GM12878 (cell line): ENCODE measurements at regions not wholly inside any gene's neighbourhood (a gene's known extent, or its start where the extent isn't known, plus 50 kb on each side); places are given as distances from the start of the nearest gene placed in this dataset.

Experiments used
- ATAC-seq: fragments of 200-7000 bp; cut with Tn5 transposase; 3 replicates; pipeline ENCODE4 v1.9.1; 2020; ENCODE audit warnings: mild to moderate bottlenecking, moderate library complexity
- BruUV-seq: library from RNA; stranded (reverse); fragments of 400-500 nt; replicated peaks from 2 replicates; lab custom pipeline; 2021; lab: Mats Ljungman, UMichigan
- CTCF ChIA-PET: fragments of 300-600 bp; sonication (Branson Sonifier 250); formaldehyde crosslinking; extraction: SDS; loops from one replicate; lab custom pipeline; 2021; ENCODE audit warnings: inconsistent platforms; lab: Yijun Ruan, JAX
- POLR2A ChIA-PET: fragments of 350-600 bp; formaldehyde crosslinking; extraction: SDS; loops from one replicate; lab custom pipeline; 2021; ENCODE audit warnings: inconsistent platforms; lab: Charles Lee
- RAD21 ChIA-PET: fragments of 300-600 bp; sonication (Branson Sonifier 250); formaldehyde crosslinking; loops from one replicate; lab custom pipeline; 2023; ENCODE audit warnings: antibody characterized with exemption; ENCODE audit not compliant: unreplicated experiment; lab: Charles Lee
- SMC1A ChIA-PET: fragments of 300-600 bp; sonication (Branson Sonifier 250); formaldehyde crosslinking; loops from one replicate; lab custom pipeline; 2023; ENCODE audit not compliant: unreplicated experiment, uncharacterized antibody; lab: Charles Lee
- DNase-seq: peaks from one replicate; pipeline ENCODE4 v3.0.0-alpha.2; 2011; ENCODE audit warnings: low read depth, low spot score
- FAIRE-seq: peaks from 3 replicates; lab custom pipeline; 2011; peaks lifted over from hg19 to GRCh38; lab: Jason Lieb, UNC
- H2AFZ ChIP-seq: 2 replicates; pipeline ENCODE4 v1.6.0; 2011; ENCODE audit warnings: low read depth, low read length, control low read depth; ENCODE audit not compliant: control insufficient read depth
- H3K27ac ChIP-seq: 2 replicates; pipeline ENCODE4 v1.5.1; 2011; ENCODE audit warnings: control low read depth; ENCODE audit not compliant: control insufficient read depth, insufficient read depth
- H3K27me3 ChIP-seq, 2 experiments: replicated peaks in 1 of 2; 2 replicates each; pipeline versions ENCODE4 v1.6.0 to v1.6.1; 2011; ENCODE audit warnings: low read length in 1 of 2; ENCODE audit not compliant: control insufficient read depth in 2 of 2, insufficient read depth in 2 of 2
- H3K36me3 ChIP-seq, 2 experiments: 2 replicates each; pipeline ENCODE4 v1.5.1; 2011; ENCODE audit warnings: low read length in 1 of 2; ENCODE audit not compliant: control insufficient read depth in 2 of 2, insufficient read depth in 2 of 2
- H3K4me1 ChIP-seq: 2 replicates; pipeline ENCODE4 v1.6.1; 2011; ENCODE audit warnings: mild to moderate bottlenecking, low read length, moderate library complexity, mixed read lengths; ENCODE audit not compliant: control insufficient read depth, insufficient read depth
- H3K4me2 ChIP-seq: 2 replicates; pipeline ENCODE4 v1.6.0; 2011; ENCODE audit warnings: control low read depth; ENCODE audit not compliant: control insufficient read depth, insufficient read depth
- H3K4me3 ChIP-seq: fragments of 200-600 bp; sonication (generic); 2 replicates; pipeline ENCODE4 v1.5.1; 2016
- H3K79me2 ChIP-seq: 2 replicates; pipeline ENCODE4 v1.6.0; 2011; ENCODE audit warnings: low read length; ENCODE audit not compliant: control insufficient read depth, insufficient read depth
- H3K9ac ChIP-seq: 2 replicates; pipeline ENCODE4 v1.8.0; 2011; ENCODE audit warnings: low read length, control low read depth, mixed read lengths; ENCODE audit not compliant: control insufficient read depth, insufficient read depth
- H3K9me3 ChIP-seq: replicated peaks from 3 replicates; pipeline ENCODE4 v1.5.1; 2011; ENCODE audit warnings: mild to moderate bottlenecking, low read length; ENCODE audit not compliant: control insufficient read depth, insufficient read depth
- H4K20me1 ChIP-seq: 2 replicates; pipeline ENCODE4 v1.6.0; 2011; ENCODE audit not compliant: control insufficient read depth, insufficient read depth
- EGR1 ChIP-seq, 2 experiments: IDR thresholded peaks; 1 replicate in 1 of 2; 2 replicates in 1 of 2; pipeline ENCODE4 v1.6.1; 2011 to 2012; ENCODE audit warnings: low read depth in 2 of 2, low read length in 2 of 2, borderline replicate concordance in 1 of 2, mild to moderate bottlenecking in 1 of 2, moderate library complexity in 1 of 2
- MTA2 ChIP-seq: fragments of 450-650 bp; IDR thresholded peaks from 2 replicates; pipeline ENCODE4 v1.6.1; 2016; ENCODE audit warnings: low read depth, mild to moderate bottlenecking, moderate library complexity
- POLR2AphosphoS2 ChIP-seq: IDR thresholded peaks from 2 replicates; pipeline ENCODE4 v1.6.1; 2011; ENCODE audit warnings: low read depth, mild to moderate bottlenecking, low read length, improper control_type of control experiment, moderate library complexity
- YBX1 ChIP-seq: fragments of 450-650 bp; IDR thresholded peaks from 2 replicates; pipeline ENCODE4 v1.6.1; 2016; ENCODE audit warnings: antibody characterized with exemption
- ZNF24 ChIP-seq: fragments of 450-650 bp; IDR thresholded peaks from 2 replicates; pipeline ENCODE4 v1.6.1; 2017; ENCODE audit warnings: antibody characterized with exemption, mild to moderate bottlenecking
- WGBS: methylation state at CpG from one replicate; pipeline ENCODE4 v1.1.6; 2016; ENCODE audit warnings: low lambda C conversion rate; ENCODE audit not compliant: insufficient replicate concordance, insufficient coverage; ENCODE audit errors: missing lambda C conversion rate; 5-methylcytosine and 5-hydroxymethylcytosine counted together
- in situ Hi-C: fragments of 300-500 bp; cut with MboI; formaldehyde crosslinking; loops from 9 replicates; pipeline ENCODE4 v1.14.3; 2018; ENCODE audit warnings: mixed read lengths
- intact Hi-C: fragments of 100-400 bp; cut with micrococcal nuclease; formaldehyde crosslinking; loops from one replicate; pipeline ENCODE4 v1.14.2; 2022; ENCODE audit not compliant: unreplicated experiment
- TF ChIP-seq, protein P1 (sequence below): fragments of 450-650 bp; formaldehyde crosslinking; IDR thresholded peaks from 2 replicates; pipeline ENCODE4 v1.4.0; 2022; ENCODE audit warnings: mild to moderate bottlenecking, moderate library complexity
- TF ChIP-seq, protein P2 (sequence below), 3 experiments: IDR thresholded peaks in 2 of 3; conservative IDR thresholded peaks in 1 of 3; 2 replicates each; pipeline ENCODE4 v1.5.1; 2011; ENCODE audit warnings: low read depth in 3 of 3, low read length in 3 of 3, mild to moderate bottlenecking in 3 of 3, control low read depth in 2 of 3, moderate library complexity in 2 of 3, inconsistent platforms in 1 of 3, mixed read lengths in 1 of 3; ENCODE audit not compliant: control insufficient read depth in 2 of 3, insufficient read depth in 1 of 3; ENCODE audit errors: extremely low read depth in 1 of 3

DNA sequence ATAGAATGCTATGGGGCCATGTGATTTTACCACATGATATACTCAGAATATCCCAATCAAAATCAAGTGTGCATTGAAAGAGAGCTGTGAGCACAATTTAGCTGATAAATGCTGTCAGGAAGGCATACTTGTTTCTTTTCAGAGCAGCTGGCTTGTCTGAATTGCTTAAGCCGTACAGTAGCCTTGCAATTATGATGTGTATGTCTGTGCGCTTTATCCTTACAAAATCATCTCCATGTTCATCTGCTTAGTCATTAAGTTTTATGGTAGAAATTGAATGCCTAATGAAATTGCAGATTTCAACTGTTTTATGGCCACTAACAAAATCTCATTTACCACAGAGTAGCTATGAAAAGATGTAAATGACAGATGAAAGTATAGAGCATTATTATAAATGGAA is 346.0 kb upstream of the DLGAP1 start (continued):
- TF ChIP-seq, protein P1, sequence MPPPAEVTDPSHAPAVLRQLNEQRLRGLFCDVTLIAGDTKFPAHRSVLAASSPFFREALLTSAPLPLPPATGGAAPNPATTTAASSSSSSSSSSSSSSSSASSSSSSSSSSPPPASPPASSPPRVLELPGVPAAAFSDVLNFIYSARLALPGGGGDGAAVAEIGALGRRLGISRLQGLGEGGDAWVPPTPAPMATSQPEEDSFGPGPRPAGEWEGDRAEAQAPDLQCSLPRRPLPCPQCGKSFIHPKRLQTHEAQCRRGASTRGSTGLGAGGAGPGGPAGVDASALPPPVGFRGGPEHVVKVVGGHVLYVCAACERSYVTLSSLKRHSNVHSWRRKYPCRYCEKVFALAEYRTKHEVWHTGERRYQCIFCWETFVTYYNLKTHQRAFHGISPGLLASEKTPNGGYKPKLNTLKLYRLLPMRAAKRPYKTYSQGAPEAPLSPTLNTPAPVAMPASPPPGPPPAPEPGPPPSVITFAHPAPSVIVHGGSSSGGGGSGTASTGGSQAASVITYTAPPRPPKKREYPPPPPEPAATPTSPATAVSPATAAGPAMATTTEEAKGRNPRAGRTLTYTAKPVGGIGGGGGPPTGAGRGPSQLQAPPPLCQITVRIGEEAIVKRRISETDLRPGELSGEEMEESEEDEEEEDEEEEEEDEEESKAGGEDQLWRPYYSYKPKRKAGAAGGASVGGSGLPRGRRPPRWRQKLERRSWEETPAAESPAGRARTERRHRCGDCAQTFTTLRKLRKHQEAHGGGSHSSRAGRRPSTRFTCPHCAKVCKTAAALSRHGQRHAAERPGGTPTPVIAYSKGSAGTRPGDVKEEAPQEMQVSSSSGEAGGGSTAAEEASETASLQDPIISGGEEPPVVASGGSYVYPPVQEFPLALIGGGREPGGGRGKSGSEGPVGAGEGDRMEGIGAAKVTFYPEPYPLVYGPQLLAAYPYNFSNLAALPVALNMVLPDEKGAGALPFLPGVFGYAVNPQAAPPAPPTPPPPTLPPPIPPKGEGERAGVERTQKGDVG (CRISPR knock-in tag) = no peak

DNA sequence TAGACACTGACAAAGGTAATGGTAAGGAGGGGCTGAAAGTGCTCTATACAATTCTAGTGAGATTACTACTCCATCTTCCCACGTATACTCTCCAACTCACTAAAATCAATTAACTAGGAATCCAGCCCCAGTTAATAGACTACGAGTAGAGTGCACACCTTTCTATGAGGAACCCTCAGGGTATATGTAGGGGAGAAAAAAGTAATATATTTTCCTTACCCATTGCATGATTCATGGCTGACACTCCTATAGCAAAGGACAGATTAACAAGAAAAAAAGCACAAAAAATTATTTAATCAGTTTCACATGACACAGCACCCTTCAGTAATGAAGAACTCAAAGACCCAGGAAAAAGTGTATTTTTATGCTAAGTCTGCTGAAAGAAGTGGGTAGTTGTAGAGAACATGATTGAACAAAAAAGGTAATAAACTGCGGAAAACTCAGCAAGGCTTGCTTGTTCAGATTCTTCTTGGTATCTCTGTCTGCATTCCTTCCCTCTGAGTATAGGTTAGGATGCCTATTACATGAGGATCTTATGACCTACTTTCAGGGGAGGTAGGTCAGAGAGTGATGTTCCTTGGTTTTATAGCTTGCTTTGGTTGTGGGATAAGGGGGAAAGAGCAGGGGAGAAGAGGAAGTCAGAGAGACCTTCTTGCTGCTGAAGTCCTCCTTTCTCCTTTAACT is 342.0 kb upstream of the DLGAP1 start:
- no TSS peak for BruUV-seq
- CTCF ChIA-PET = no interaction called here

More for the DNA sequence above, 342.0 kb upstream of the DLGAP1 start:
- no peak overlapping the region for H2AFZ ChIP-seq
- no peak overlapping the region for H3K4me2 ChIP-seq
- 19% methylated on average over 3 of the region's 3 CpGs for WGBS
- ChIA-PET POLR2A (no interaction called here), RAD21 (no interaction called here), SMC1A (no interaction called here)
- no peak overlapping the region for H3K27ac ChIP-seq
- DNase-seq (no peak), ATAC-seq (no peak), FAIRE-seq (no peak)
- in situ Hi-C loops (no loop called here), intact Hi-C loops (no loop called here)
- no peaks in the 10 kb centered on the region for H3K79me2 ChIP-seq
- no peaks in the 10 kb centered on the region for H3K27me3 ChIP-seq
- no peak for TF ChIP-seq MTA2
- no peak for TF ChIP-seq POLR2AphosphoS2
- TF ChIP-seq, protein P2, sequence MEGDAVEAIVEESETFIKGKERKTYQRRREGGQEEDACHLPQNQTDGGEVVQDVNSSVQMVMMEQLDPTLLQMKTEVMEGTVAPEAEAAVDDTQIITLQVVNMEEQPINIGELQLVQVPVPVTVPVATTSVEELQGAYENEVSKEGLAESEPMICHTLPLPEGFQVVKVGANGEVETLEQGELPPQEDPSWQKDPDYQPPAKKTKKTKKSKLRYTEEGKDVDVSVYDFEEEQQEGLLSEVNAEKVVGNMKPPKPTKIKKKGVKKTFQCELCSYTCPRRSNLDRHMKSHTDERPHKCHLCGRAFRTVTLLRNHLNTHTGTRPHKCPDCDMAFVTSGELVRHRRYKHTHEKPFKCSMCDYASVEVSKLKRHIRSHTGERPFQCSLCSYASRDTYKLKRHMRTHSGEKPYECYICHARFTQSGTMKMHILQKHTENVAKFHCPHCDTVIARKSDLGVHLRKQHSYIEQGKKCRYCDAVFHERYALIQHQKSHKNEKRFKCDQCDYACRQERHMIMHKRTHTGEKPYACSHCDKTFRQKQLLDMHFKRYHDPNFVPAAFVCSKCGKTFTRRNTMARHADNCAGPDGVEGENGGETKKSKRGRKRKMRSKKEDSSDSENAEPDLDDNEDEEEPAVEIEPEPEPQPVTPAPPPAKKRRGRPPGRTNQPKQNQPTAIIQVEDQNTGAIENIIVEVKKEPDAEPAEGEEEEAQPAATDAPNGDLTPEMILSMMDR (IDR thresholded peaks at IDR 0.05 in 2 of 3, conservative IDR thresholded peaks at IDR 0.05 in 1 of 3; ENCODE audit: control insufficient read depth in 2 of 3, extremely low read depth in 1 of 3, insufficient read depth in 1 of 3, low read depth in 3 of 3, low read length in 3 of 3) = no peak
- no peak for TF ChIP-seq EGR1 (IDR thresholded peaks at IDR 0.05; ENCODE audit: borderline replicate concordance in 1 of 2, low read depth in 2 of 2, low read length in 2 of 2)
- TF ChIP-seq YBX1 = no peak
- TF ChIP-seq ZNF24 = no peak
- H4K20me1 ChIP-seq = no peaks in the 10 kb centered on the region
- no peaks in the 10 kb centered on the region for H3K36me3 ChIP-seq
- H3K4me1 ChIP-seq = no peaks in the 10 kb centered on the region
- H3K4me3 ChIP-seq = no peak overlapping the region
- H3K9ac ChIP-seq = no peak overlapping the region
- no peaks in the 10 kb centered on the region; the same call in 2 of the 3 replicates for H3K9me3 ChIP-seq
